ENCODE measurements at regions not wholly inside any gene's neighbourhood (a gene's known extent, or its start where the extent isn't known, plus 50 kb on each side); places are given as distances from the start of the nearest gene placed in this dataset.

DNA sequence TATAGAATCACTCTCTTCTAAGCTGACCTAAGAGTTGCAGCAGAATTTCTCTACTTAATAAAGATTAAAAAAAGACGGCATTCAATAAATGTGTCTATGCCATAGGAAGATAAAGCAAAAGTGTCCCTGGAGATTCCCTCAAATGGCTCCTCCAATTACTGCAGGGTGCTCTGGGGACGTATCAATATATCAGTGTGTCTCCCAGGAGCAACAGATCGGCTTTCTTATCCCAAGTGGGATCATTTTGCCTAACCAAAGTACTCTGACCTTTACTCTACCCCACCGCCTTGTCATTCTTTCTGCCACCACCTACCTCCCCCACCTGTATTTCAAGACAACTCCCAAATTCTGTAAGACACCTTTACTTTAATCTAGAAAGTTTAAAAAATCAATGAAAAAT lies 202.0 kb upstream of the SEMA3C start:
- Histone ChIP-seq H3K27me3 (no peaks in the 10 kb centered on the region), H3K4me1 (no peaks in the 10 kb centered on the region), H3K27ac (no peak overlapping the region), H3K9me3 (no peaks in the 10 kb centered on the region), H3K36me3 (no peaks in the 10 kb centered on the region), H3K4me3 (no peak overlapping the region)
- TF ChIP-seq, protein P1, sequence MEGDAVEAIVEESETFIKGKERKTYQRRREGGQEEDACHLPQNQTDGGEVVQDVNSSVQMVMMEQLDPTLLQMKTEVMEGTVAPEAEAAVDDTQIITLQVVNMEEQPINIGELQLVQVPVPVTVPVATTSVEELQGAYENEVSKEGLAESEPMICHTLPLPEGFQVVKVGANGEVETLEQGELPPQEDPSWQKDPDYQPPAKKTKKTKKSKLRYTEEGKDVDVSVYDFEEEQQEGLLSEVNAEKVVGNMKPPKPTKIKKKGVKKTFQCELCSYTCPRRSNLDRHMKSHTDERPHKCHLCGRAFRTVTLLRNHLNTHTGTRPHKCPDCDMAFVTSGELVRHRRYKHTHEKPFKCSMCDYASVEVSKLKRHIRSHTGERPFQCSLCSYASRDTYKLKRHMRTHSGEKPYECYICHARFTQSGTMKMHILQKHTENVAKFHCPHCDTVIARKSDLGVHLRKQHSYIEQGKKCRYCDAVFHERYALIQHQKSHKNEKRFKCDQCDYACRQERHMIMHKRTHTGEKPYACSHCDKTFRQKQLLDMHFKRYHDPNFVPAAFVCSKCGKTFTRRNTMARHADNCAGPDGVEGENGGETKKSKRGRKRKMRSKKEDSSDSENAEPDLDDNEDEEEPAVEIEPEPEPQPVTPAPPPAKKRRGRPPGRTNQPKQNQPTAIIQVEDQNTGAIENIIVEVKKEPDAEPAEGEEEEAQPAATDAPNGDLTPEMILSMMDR (IDR thresholded peaks at IDR 0.05), result no peak
- no peak for TF ChIP-seq POLR2AphosphoS5 (IDR thresholded peaks at IDR 0.05)
- no peak for TF ChIP-seq POLR2A (IDR thresholded peaks at IDR 0.05)
- TF ChIP-seq EP300 (IDR thresholded peaks at IDR 0.05), result no peak
- WGBS, result 84% methylated on average over 4 of the region's 4 CpGs
- no peak for DNase-seq (ENCODE audit: low spot score in 2 of 2)

DNA sequence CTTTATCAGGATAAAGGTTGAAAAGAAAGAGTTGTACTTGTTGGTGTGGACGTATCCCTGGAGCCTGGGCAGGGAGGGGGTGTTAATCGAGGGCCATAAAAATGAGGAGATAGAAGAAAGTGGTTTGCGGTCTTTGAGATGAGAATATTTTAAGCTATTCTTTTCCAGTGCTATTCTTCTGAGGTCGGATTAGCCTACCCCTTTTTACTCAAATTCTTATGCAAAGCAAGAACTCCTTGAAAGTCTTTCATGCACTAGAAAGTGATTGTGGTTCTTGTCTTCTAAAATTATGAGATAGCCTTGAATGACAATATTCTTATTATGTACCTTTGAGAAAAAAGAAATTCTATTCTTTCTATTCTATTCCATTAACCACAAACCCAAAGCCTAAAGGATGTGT lies 201.3 kb upstream of the SEMA3C start:
- no peak for DNase-seq (ENCODE audit: low spot score in 2 of 2)
- WGBS, result 93% methylated on average over 4 of the region's 4 CpGs
- Histone ChIP-seq H3K4me1 (no peaks in the 10 kb centered on the region), H3K4me3 (no peak overlapping the region), H3K27ac (no peak overlapping the region), H3K9me3 (no peaks in the 10 kb centered on the region), H3K36me3 (no peaks in the 10 kb centered on the region), H3K27me3 (no peaks in the 10 kb centered on the region)
- TF ChIP-seq EP300 (IDR thresholded peaks at IDR 0.05) (no peak), POLR2A (IDR thresholded peaks at IDR 0.05) (no peak), POLR2AphosphoS5 (IDR thresholded peaks at IDR 0.05) (no peak)
- TF ChIP-seq, protein P1 (IDR thresholded peaks at IDR 0.05), result no peak

DNA sequence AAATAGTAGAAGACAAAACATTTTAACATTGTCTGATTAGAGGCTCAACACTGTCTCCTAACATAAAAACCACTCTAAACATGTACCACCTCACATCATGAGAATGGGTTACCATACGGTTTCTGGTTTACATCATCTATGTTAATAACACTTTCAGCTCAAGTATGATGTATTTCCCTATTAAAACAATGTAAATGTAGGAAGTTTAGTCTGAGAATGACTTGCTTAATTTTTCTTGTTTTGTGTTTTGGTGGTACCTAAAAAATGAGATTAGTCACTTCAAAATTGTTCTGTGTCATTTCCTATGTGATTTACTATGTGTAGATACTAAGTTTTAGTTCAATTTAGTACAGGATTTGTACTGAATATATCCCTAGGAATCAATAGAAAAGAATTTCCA lies 195.8 kb upstream of the SEMA3C start:
- no peak for DNase-seq (ENCODE audit: low spot score in 2 of 2)
- no peaks in the 10 kb centered on the region for H3K4me1 ChIP-seq
- TF ChIP-seq, protein P1 (IDR thresholded peaks at IDR 0.05), result no peak
- TF ChIP-seq EP300 (IDR thresholded peaks at IDR 0.05) (no peak), POLR2A (IDR thresholded peaks at IDR 0.05) (no peak), POLR2AphosphoS5 (IDR thresholded peaks at IDR 0.05) (no peak)
- no peak overlapping the region for H3K4me3 ChIP-seq
- no peak overlapping the region for H3K27ac ChIP-seq
- no peaks in the 10 kb centered on the region for H3K9me3 ChIP-seq
- H3K36me3 ChIP-seq, result no peaks in the 10 kb centered on the region
- 80% methylated on average over 1 of the region's 1 CpG for WGBS
- no peaks in the 10 kb centered on the region for H3K27me3 ChIP-seq

DNA sequence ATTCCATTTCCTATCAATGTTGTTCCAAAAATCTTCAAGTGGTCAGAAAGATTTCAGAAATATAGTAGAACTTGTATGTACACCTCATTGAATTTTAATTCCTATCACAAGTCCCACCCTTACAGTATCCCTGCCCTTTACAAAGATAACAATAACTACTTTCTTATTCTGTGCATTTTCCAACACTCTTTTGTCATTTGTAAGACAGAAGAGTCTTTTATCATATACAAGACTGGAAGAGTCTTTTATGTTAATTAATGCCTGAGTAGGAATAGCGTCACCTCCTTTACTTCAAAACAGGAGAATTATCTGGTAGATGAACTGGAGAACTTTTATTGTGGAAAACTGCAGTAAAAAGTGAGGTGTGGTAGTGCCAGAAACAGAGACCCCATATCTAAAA lies 193.9 kb upstream of the SEMA3C start:
- H3K27me3 ChIP-seq, result no peaks in the 10 kb centered on the region
- H3K4me1 ChIP-seq, result no peaks in the 10 kb centered on the region
- H3K4me3 ChIP-seq, result no peak overlapping the region
- no peaks in the 10 kb centered on the region for H3K36me3 ChIP-seq
- no peak overlapping the region for H3K27ac ChIP-seq
- 85% methylated on average over 1 of the region's 1 CpG for WGBS
- TF ChIP-seq EP300 (IDR thresholded peaks at IDR 0.05) (no peak), POLR2A (IDR thresholded peaks at IDR 0.05) (no peak), POLR2AphosphoS5 (IDR thresholded peaks at IDR 0.05) (no peak)
- TF ChIP-seq, protein P1 (IDR thresholded peaks at IDR 0.05), result no peak
- DNase-seq (ENCODE audit: low spot score in 2 of 2), result no peak
- no peaks in the 10 kb centered on the region for H3K9me3 ChIP-seq

DNA sequence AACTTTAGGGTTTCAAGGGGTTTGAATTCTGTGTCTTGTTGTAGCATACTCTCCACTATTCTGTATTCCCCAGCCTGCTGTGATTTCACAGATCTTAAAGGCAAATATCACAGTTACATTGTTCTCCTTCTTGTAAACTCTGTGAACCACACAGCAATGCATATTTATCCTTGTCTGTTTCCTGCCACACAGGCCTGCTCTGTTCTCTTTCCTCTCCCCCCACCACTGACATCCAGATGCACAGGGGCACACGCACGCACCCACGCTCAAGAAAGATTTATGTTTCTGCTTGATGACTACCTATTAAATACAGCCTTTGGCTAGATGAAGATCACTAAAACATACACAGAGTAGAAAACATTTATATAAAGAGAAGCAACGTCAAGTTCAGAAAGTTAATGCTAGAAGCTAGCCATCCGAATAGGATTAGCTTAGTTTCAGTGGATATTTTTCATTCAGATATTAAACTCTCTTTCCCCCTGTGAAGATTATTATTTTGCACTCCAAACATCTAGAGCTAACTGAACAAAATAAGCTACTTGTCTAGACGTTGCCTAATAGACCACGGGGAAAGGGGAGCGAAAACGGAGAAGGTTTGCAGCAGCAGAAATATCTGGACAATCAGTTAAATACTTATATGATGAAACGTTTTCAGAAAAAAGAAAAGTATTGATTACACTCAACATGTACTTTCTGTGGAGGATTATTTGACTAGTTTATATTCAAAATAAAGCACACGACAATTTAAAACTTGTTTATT lies 193.1 kb upstream of the SEMA3C start:
- TF ChIP-seq, protein P1 (IDR thresholded peaks at IDR 0.05), result no peak
- TF ChIP-seq POLR2A (IDR thresholded peaks at IDR 0.05), result no peak
- no peak for TF ChIP-seq EP300 (IDR thresholded peaks at IDR 0.05)
- TF ChIP-seq POLR2AphosphoS5 (IDR thresholded peaks at IDR 0.05), result no peak
- 62% methylated on average over 11 of the region's 11 CpGs for WGBS
- Histone ChIP-seq H3K4me1 (no peaks in the 10 kb centered on the region), H3K4me3 (no peak overlapping the region), H3K27me3 (no peaks in the 10 kb centered on the region), H3K36me3 (no peaks in the 10 kb centered on the region), H3K27ac (no peak overlapping the region), H3K9me3 (no peaks in the 10 kb centered on the region)
- DNase-seq (ENCODE audit: low spot score in 2 of 2), result no peak

Measured in suprapubic skin (tissue), 4 donors.